ENCODE measurements at regions not wholly inside any gene's neighbourhood (a gene's known extent, or its start where the extent isn't known, plus 50 kb on each side); places are given as distances from the start of the nearest gene placed in this dataset.

DNA sequence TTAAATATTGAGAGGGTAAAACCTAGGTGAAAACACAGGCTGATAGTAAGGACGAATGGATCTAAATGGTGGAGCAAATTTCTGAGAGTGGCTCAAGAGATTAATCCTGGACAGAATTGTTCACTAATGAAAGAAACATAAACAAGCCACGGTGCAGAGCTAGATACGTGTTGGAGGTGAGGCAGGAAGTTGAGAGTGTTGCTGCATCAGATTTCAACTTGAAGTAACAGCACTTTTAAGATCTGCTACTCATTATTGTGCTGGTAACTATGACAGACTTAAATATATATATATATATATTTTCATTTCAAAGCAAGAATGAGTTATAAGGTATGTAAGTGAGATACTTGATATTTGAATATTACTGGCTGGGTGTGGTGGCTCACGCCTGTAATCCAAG is 64.9 kb downstream of the PTGS2 start:
- TF ChIP-seq CSDC2 (CRISPR knock-in tag; IDR thresholded peaks at IDR 0.05) (no peak), ARNTL (CRISPR knock-in tag; IDR thresholded peaks at IDR 0.05; ENCODE audit: borderline replicate concordance, low read depth) (no peak), OSR1 (CRISPR knock-in tag; IDR thresholded peaks at IDR 0.05) (no peak), ZNF70 (CRISPR knock-in tag; IDR thresholded peaks at IDR 0.05) (no peak), ISL1 (CRISPR knock-in tag; IDR thresholded peaks at IDR 0.05) (no peak), PPARA (CRISPR knock-in tag; IDR thresholded peaks at IDR 0.05; ENCODE audit: borderline replicate concordance) (no peak)
- TF ChIP-seq, protein P1, sequence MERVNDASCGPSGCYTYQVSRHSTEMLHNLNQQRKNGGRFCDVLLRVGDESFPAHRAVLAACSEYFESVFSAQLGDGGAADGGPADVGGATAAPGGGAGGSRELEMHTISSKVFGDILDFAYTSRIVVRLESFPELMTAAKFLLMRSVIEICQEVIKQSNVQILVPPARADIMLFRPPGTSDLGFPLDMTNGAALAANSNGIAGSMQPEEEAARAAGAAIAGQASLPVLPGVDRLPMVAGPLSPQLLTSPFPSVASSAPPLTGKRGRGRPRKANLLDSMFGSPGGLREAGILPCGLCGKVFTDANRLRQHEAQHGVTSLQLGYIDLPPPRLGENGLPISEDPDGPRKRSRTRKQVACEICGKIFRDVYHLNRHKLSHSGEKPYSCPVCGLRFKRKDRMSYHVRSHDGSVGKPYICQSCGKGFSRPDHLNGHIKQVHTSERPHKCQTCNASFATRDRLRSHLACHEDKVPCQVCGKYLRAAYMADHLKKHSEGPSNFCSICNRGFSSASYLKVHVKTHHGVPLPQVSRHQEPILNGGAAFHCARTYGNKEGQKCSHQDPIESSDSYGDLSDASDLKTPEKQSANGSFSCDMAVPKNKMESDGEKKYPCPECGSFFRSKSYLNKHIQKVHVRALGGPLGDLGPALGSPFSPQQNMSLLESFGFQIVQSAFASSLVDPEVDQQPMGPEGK (CRISPR knock-in tag; IDR thresholded peaks at IDR 0.05; ENCODE audit: borderline replicate concordance): no peak
